B cell (primary cell): ENCODE measurements at regions not wholly inside any gene's neighbourhood (a gene's known extent, or its start where the extent isn't known, plus 50 kb on each side); places are given as distances from the start of the nearest gene placed in this dataset.

Experiments
- ATAC-seq: fragments of 200-7000 bp; cut with Tn5 transposase; one replicate; pipeline ENCODE4 v1.10.0; 2021; ENCODE audit warnings: low read depth, mild to moderate bottlenecking, moderate number of reproducible peaks, moderate library complexity
- CTCF ChIA-PET: fragments of 350-600 bp; sonication (Branson Sonifier 250); formaldehyde crosslinking; loops from one replicate; lab custom pipeline; 2021; ENCODE audit warnings: antibody characterized with exemption, inconsistent platforms; lab: Charles Lee
- POLR2A ChIA-PET: fragments of 350-600 bp; sonication (Branson Sonifier 250); formaldehyde crosslinking; loops from one replicate; lab custom pipeline; 2021; ENCODE audit warnings: antibody characterized with exemption; lab: Charles Lee
- DNase-seq: peaks from one replicate; pipeline ENCODE4 v3.0.0; 2013
- H2AFZ ChIP-seq: 2 replicates; pipeline ENCODE4 v1.6.1; 2012; ENCODE audit warnings: mild to moderate bottlenecking, low read depth, low read length; ENCODE audit not compliant: insufficient read depth, poor library complexity, severe bottlenecking
- H3K27ac ChIP-seq, 2 donors: 1 replicate in 1 of 2; 2 replicates in 1 of 2; pipeline ENCODE4 v1.5.1; 2012 to 2013; ENCODE audit warnings: low read length in 2 of 2, mild to moderate bottlenecking in 2 of 2, moderate library complexity in 1 of 2
- H3K27me3 ChIP-seq, 4 experiments: fragments of 200-600 bp in 1 of 4; sonication (generic) in 1 of 4; replicated peaks in 1 of 4; 1 replicate in 2 of 4; 2 replicates in 2 of 4; pipeline versions ENCODE4 v1.6.1 to v1.7.0; 2013 to 2016; ENCODE audit warnings: low read length in 3 of 4, mild to moderate bottlenecking in 2 of 4, mixed read lengths in 1 of 4, moderate library complexity in 1 of 4; ENCODE audit not compliant: insufficient read depth in 4 of 4, control insufficient read depth in 3 of 4; ENCODE audit errors: control extremely low read depth in 1 of 4
- H3K36me3 ChIP-seq, 2 experiments: replicated peaks in 1 of 2; 1 replicate in 1 of 2; 2 replicates in 1 of 2; pipeline versions ENCODE4 v1.6.1 to v1.7.1; 2013; ENCODE audit warnings: low read length in 1 of 2; ENCODE audit not compliant: insufficient read depth in 2 of 2, control insufficient read depth in 1 of 2; ENCODE audit errors: control extremely low read depth in 1 of 2, extremely low read depth in 1 of 2
- H3K4me1 ChIP-seq, 2 donors: fragments of 200-600 bp in 1 of 2; sonication (generic) in 1 of 2; 1 replicate in 1 of 2; 2 replicates in 1 of 2; pipeline versions ENCODE4 v1.5.1 to v1.6.1; 2013 to 2017; ENCODE audit warnings: low read length in 2 of 2; ENCODE audit not compliant: control insufficient read depth in 2 of 2, insufficient read depth in 2 of 2
- H3K4me2 ChIP-seq: replicated peaks from 2 replicates; pipeline ENCODE3; 2012; ENCODE audit warnings: mild to moderate bottlenecking, low read depth, low read length; ENCODE audit not compliant: poor library complexity, severe bottlenecking
- H3K4me3 ChIP-seq, 5 experiments: fragments of 200-600 bp in 1 of 5; sonication (generic) in 1 of 5; 1 replicate in 3 of 5; 2 replicates in 2 of 5; pipeline versions ENCODE4 v1.5.1 to v1.7.0; 2011 to 2016; ENCODE audit warnings: low read length in 4 of 5, mild to moderate bottlenecking in 4 of 5, low read depth in 2 of 5, control low read depth in 1 of 5, moderate library complexity in 1 of 5; ENCODE audit not compliant: insufficient read depth in 1 of 5; ENCODE audit errors: control extremely low read depth in 1 of 5, extremely low read depth in 1 of 5
- H3K79me2 ChIP-seq: fragments of 200-600 bp; sonication (generic); one replicate; pipeline ENCODE4 v1.6.0; 2016; ENCODE audit warnings: low read length; ENCODE audit not compliant: control insufficient read depth, insufficient read depth
- H3K9ac ChIP-seq: fragments of 200-600 bp; sonication (generic); 2 replicates; pipeline ENCODE4 v1.6.1; 2017; ENCODE audit warnings: mild to moderate bottlenecking, low read length, moderate library complexity
- H3K9me3 ChIP-seq, 3 donors: one replicate each; pipeline versions ENCODE4 v1.6.1 to v1.7.1; 2013; ENCODE audit warnings: low read length in 2 of 3; ENCODE audit not compliant: control insufficient read depth in 2 of 3, insufficient read depth in 1 of 3; ENCODE audit errors: control extremely low read depth in 1 of 3
- H4K20me1 ChIP-seq: 2 replicates; pipeline ENCODE4 v1.6.0; 2012; ENCODE audit warnings: mild to moderate bottlenecking, low read length; ENCODE audit not compliant: insufficient read depth, control insufficient read depth, poor library complexity, severe bottlenecking
- H3K27ac Mint-ChIP-seq: one replicate; pipeline ENCODE4 v1.8.0; 2021; ENCODE audit warnings: mixed read lengths
- H3K27me3 Mint-ChIP-seq: one replicate; pipeline ENCODE4 v1.8.0; 2021; ENCODE audit warnings: mixed read lengths
- H3K4me1 Mint-ChIP-seq: one replicate; pipeline ENCODE4 v1.8.0; 2021; ENCODE audit warnings: mixed read lengths
- H3K4me3 Mint-ChIP-seq: one replicate; pipeline ENCODE4 v1.8.0; 2021; ENCODE audit warnings: mixed read lengths
- H3K9me3 Mint-ChIP-seq: one replicate; pipeline ENCODE4 v1.8.0; 2022; ENCODE audit warnings: mixed read lengths; ENCODE audit not compliant: insufficient read depth
- EZH2 ChIP-seq: IDR thresholded peaks from 2 replicates; pipeline ENCODE4 v1.6.1; 2012; ENCODE audit warnings: borderline replicate concordance, low read depth, mild to moderate bottlenecking, moderate library complexity, low read length; ENCODE audit not compliant: insufficient read depth, poor library complexity, severe bottlenecking
- WGBS: methylation state at CpG from one replicate; pipeline ENCODE4 v1.1.5; 2013; ENCODE audit warnings: missing lambda C conversion rate; ENCODE audit not compliant: insufficient coverage; 5-methylcytosine and 5-hydroxymethylcytosine counted together
- intact Hi-C: fragments of 100-400 bp; cut with micrococcal nuclease; formaldehyde crosslinking; loops from one replicate; pipeline ENCODE4 v1.10.0; 2022
- TF ChIP-seq, protein P1 (sequence below): fragments of 200-600 bp; IDR thresholded peaks from one replicate; pipeline ENCODE4 v1.8.0; 2022; ENCODE audit warnings: antibody characterized with exemption, mild to moderate bottlenecking

DNA sequence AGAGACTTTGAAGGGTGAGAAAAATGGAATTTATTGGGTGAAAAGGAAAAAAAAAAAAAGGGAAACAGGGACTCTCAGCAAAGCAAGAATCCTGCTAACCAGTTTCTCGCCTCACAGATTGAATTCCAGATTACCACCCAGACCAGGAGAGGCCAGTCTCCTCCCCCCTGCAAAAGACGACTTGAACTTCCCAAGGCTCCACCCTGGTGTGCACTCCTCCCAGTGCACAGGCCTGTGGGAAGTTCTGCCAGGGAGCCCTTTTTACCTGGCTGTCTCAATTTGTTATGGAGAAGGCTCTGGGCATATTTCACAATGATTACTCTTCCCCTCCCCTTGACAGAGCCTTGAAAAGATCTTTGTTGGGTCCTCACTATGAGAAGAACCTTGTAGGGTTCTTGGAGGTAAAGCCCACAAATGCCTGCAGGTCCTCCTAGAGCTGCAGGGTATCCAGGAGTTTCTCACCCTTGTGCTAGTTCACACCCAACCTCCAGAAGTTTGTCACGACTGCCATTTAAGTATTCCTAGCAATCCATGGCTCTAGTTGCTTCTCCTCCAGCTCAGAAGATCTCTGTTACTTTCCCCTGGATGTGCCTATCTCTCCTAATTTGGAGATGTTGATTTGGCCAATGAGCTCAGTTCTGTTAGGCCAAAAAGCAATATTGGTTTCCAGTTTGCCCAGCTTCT lies 229.8 kb upstream of the TMTC4 start:
- H3K4me1 ChIP-seq, result no peaks in the 10 kb centered on the region
- H3K36me3 ChIP-seq, result no peaks in the 10 kb centered on the region
- H3K9ac ChIP-seq, result no peak overlapping the region
- WGBS, result 40% methylated on average over 1 of the region's 3 CpGs
- intact Hi-C loops, result no loop called here
- Mint-ChIP-seq H3K4me1 (no peaks in the 10 kb centered on the region), H3K9me3 (no peaks in the 10 kb centered on the region), H3K27me3 (no peaks in the 10 kb centered on the region), H3K27ac (no peak overlapping the region), H3K4me3 (no peak overlapping the region)
- no peak for DNase-seq
- H4K20me1 ChIP-seq, result no peaks in the 10 kb centered on the region
- TF ChIP-seq, protein P1, sequence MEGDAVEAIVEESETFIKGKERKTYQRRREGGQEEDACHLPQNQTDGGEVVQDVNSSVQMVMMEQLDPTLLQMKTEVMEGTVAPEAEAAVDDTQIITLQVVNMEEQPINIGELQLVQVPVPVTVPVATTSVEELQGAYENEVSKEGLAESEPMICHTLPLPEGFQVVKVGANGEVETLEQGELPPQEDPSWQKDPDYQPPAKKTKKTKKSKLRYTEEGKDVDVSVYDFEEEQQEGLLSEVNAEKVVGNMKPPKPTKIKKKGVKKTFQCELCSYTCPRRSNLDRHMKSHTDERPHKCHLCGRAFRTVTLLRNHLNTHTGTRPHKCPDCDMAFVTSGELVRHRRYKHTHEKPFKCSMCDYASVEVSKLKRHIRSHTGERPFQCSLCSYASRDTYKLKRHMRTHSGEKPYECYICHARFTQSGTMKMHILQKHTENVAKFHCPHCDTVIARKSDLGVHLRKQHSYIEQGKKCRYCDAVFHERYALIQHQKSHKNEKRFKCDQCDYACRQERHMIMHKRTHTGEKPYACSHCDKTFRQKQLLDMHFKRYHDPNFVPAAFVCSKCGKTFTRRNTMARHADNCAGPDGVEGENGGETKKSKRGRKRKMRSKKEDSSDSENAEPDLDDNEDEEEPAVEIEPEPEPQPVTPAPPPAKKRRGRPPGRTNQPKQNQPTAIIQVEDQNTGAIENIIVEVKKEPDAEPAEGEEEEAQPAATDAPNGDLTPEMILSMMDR, result no peak
- no peak for TF ChIP-seq EZH2
- no peaks in the 10 kb centered on the region for H3K9me3 ChIP-seq
- POLR2A ChIA-PET, result no interaction called here
- H2AFZ ChIP-seq, result no peak overlapping the region
- H3K79me2 ChIP-seq, result no peaks in the 10 kb centered on the region
- CTCF ChIA-PET, result no interaction called here
- H3K4me3 ChIP-seq, result no peak overlapping the region
- no peak overlapping the region for H3K27ac ChIP-seq
- no peak for ATAC-seq
- no peaks in the 10 kb centered on the region for H3K27me3 ChIP-seq
- H3K4me2 ChIP-seq, result no peak overlapping the region

DNA sequence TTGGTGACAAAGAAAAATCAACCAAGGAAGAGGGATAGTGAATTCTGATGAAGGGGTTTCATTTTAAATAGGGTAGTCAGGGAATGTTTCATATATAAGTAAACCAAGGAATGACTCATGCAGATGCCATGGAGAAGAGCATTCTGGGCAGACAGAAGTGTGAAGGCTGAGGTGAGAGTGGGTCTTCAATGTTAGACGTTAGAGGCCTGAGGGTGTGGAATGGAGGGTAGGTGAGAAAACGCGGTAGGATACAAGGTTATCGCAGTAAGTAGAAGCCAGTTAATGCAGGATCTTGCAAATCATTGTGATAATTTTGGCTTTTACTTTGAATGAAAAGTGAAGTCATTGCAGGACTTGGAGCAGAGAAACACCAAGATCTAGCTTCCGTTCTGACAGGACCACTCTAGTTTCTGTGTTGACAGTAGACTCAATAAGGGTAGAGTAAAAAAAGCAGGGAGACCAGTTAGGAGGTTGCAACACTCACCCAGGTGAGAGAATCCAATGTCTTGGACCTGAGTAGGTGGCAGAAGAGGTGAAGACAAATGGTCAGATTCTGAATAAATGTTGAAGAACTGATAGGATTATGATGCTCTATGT lies 225.2 kb upstream of the TMTC4 start:
- intact Hi-C loops, result no loop called here
- Histone ChIP-seq H3K9ac (no peak overlapping the region), H3K79me2 (no peaks in the 10 kb centered on the region), H2AFZ (no peak overlapping the region), H3K9me3 (no peaks in the 10 kb centered on the region), H3K27me3 (no peaks in the 10 kb centered on the region), H3K4me1 (no peaks in the 10 kb centered on the region), H3K4me3 (no peak overlapping the region), H3K27ac (no peak overlapping the region), H3K36me3 (no peaks in the 10 kb centered on the region), H4K20me1 (no peaks in the 10 kb centered on the region), H3K4me2 (no peak overlapping the region)
- ChIA-PET POLR2A (no interaction called here), CTCF (no interaction called here)
- H3K9me3 Mint-ChIP-seq, result no peaks in the 10 kb centered on the region
- TF ChIP-seq, protein P1, result no peak
- no peak for TF ChIP-seq EZH2
- ATAC-seq, result no peak
- no peak overlapping the region for H3K27ac Mint-ChIP-seq
- 41% methylated on average over 5 of the region's 5 CpGs for WGBS
- H3K4me3 Mint-ChIP-seq, result no peak overlapping the region
- H3K27me3 Mint-ChIP-seq, result no peaks in the 10 kb centered on the region
- no peak for DNase-seq
- no peaks in the 10 kb centered on the region for H3K4me1 Mint-ChIP-seq
